Esophagus squamous epithelium (tissue), 5 donors: ENCODE measurements at regions not wholly inside any gene's neighbourhood (a gene's known extent, or its start where the extent isn't known, plus 50 kb on each side); places are given as distances from the start of the nearest gene placed in this dataset.

Source experiments
- DNase-seq: peaks from one replicate; lab custom pipeline; 2025; lab: John Stamatoyannopoulos, UW
- H3K27ac ChIP-seq, 4 donors: fragments of 200-600 bp; sonication (generic); one replicate each; pipeline ENCODE4 v1.5.1; 2016 to 2019; ENCODE audit warnings: mild to moderate bottlenecking in 1 of 4
- H3K27me3 ChIP-seq, 4 donors: fragments of 200-600 bp; sonication (generic); 1 replicate in 3 of 4; 2 replicates in 1 of 4; pipeline versions ENCODE4 v1.5.1 to v1.6.0; 2017 to 2021; ENCODE audit warnings: antibody characterized with exemption in 1 of 4
- H3K36me3 ChIP-seq, 3 donors: fragments of 200-600 bp; sonication (generic); one replicate each; pipeline ENCODE4 v1.5.1; 2016 to 2019
- H3K4me1 ChIP-seq, 3 donors: fragments of 200-600 bp; sonication (generic); one replicate each; pipeline ENCODE4 v1.5.1; 2017 to 2019
- H3K4me3 ChIP-seq, 4 donors: fragments of 200-600 bp; sonication (generic); 1 replicate in 3 of 4; 2 replicates in 1 of 4; pipeline ENCODE4 v1.5.1; 2016 to 2019; ENCODE audit warnings: mild to moderate bottlenecking in 2 of 4, moderate library complexity in 1 of 4
- H3K9me3 ChIP-seq, 3 donors: fragments of 200-600 bp; sonication (generic); one replicate each; pipeline ENCODE4 v1.5.1; 2016 to 2019
- POLR2A ChIP-seq, 4 donors: fragments of 450-650 bp; IDR thresholded peaks; one replicate each; pipeline ENCODE4 v1.6.1; 2017; ENCODE audit warnings: antibody characterized with exemption in 4 of 4, mild to moderate bottlenecking in 4 of 4, moderate library complexity in 3 of 4
- WGBS, 2 donors: methylation state at CpG; one replicate each; pipeline ENCODE4 v1.1.5; 2018; 5-methylcytosine and 5-hydroxymethylcytosine counted together
- intact Hi-C: fragments of 100-400 bp; cut with DNase I; formaldehyde crosslinking; loops from one replicate; pipeline ENCODE4 v1.15.0; 2022
- TF ChIP-seq, protein P1 (sequence below), 6 experiments: fragments of 450-650 bp in 4 of 6; fragments of 200-600 bp in 2 of 6; sonication (generic) in 2 of 6; IDR thresholded peaks; one replicate each; pipeline ENCODE4 v1.5.1; 2016 to 2019; ENCODE audit warnings: antibody characterized with exemption in 6 of 6, mild to moderate bottlenecking in 4 of 6, moderate library complexity in 4 of 6
- donor health status: DM: yes; HTN: yes; CAD: no.

DNA sequence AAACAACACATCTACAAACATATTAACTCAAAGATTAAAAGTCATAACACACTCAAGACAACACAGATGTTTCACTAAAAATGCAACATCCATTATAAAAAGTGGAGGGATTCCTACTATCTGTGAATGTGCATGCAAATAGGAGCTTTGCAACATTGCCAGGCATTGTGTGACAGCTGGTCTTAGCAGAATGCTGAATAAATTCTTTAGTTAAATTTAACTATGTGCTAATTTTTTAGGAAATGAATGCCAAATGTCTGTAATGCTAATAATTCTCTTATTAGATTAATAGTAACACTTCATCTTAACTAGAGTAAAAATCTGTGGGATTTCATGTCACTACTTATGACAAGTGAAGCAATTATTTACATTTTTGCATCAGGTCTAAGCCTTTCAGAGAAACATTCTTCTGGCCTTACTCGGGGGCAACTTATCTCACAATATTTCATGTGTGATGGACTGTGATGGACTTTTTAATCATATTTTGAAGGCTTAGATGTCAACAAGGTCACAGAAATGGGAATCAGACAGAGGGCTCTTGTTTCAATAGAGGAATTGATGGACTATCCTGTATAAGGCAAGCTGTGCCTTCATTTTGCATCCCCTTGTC, 524.6 kb upstream of the KCND2 start:
- TF ChIP-seq, protein P1, sequence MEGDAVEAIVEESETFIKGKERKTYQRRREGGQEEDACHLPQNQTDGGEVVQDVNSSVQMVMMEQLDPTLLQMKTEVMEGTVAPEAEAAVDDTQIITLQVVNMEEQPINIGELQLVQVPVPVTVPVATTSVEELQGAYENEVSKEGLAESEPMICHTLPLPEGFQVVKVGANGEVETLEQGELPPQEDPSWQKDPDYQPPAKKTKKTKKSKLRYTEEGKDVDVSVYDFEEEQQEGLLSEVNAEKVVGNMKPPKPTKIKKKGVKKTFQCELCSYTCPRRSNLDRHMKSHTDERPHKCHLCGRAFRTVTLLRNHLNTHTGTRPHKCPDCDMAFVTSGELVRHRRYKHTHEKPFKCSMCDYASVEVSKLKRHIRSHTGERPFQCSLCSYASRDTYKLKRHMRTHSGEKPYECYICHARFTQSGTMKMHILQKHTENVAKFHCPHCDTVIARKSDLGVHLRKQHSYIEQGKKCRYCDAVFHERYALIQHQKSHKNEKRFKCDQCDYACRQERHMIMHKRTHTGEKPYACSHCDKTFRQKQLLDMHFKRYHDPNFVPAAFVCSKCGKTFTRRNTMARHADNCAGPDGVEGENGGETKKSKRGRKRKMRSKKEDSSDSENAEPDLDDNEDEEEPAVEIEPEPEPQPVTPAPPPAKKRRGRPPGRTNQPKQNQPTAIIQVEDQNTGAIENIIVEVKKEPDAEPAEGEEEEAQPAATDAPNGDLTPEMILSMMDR (IDR thresholded peaks at IDR 0.05): no peak
- TF ChIP-seq POLR2A (IDR thresholded peaks at IDR 0.05): no peak
- intact Hi-C loops: no loop called here
- WGBS, 2 donors: 39 to 44% methylated on average over 1 of the region's 1 CpG
- Histone ChIP-seq H3K4me3 (no peak overlapping the region), H3K9me3 (no peaks in the 10 kb centered on the region), H3K36me3 (no peaks in the 10 kb centered on the region), H3K27me3 (no peaks in the 10 kb centered on the region), H3K27ac (no peak overlapping the region), H3K4me1 (no peaks in the 10 kb centered on the region)
- DNase-seq: no peak

GRCh38 chr7:119748991-119749390, 524.0 kb upstream of the KCND2 start:
- no peak for DNase-seq
- H3K9me3 ChIP-seq: no peaks in the 10 kb centered on the region
- H3K27ac ChIP-seq: no peak overlapping the region
- no peak overlapping the region for H3K4me3 ChIP-seq
- WGBS, 2 donors: 42 to 56% methylated on average over 2 of the region's 2 CpGs
- intact Hi-C loops: no loop called here
- no peaks in the 10 kb centered on the region for H3K4me1 ChIP-seq
- TF ChIP-seq POLR2A (IDR thresholded peaks at IDR 0.05): no peak
- TF ChIP-seq, protein P1 (IDR thresholded peaks at IDR 0.05): no peak
- H3K36me3 ChIP-seq: no peaks in the 10 kb centered on the region
- H3K27me3 ChIP-seq: no peaks in the 10 kb centered on the region

DNA sequence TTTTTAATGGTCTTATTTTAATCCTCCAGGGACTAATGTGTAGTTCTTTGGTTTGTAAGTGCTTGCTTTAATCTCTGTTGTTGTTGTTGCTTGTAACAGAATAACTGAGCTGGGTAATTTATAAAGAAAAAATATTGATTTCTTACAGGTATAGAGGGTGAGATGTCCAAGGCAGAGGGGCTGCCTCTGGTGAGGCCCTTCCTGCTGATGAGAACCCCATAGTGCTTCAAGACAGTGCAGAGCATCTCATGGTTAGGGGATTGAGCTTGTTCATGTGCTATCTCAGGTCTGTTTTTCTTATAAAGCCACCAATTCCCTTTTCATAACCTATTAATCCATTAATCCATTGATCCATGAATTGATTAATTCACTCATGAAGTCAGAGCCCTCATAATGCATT, 516.3 kb upstream of the KCND2 start:
- H3K36me3 ChIP-seq: no peaks in the 10 kb centered on the region
- H3K9me3 ChIP-seq: no peaks in the 10 kb centered on the region
- DNase-seq: no peak
- H3K27ac ChIP-seq: no peak overlapping the region
- TF ChIP-seq POLR2A (IDR thresholded peaks at IDR 0.05): no peak
- TF ChIP-seq, protein P1 (IDR thresholded peaks at IDR 0.05): no peak
- no peak overlapping the region for H3K4me3 ChIP-seq
- intact Hi-C loops: no loop called here
- no peaks in the 10 kb centered on the region for H3K27me3 ChIP-seq
- H3K4me1 ChIP-seq: no peaks in the 10 kb centered on the region

GRCh38 chr7:119758254-119758653, 514.7 kb upstream of the KCND2 start:
- TF ChIP-seq, protein P1 (IDR thresholded peaks at IDR 0.05): no peak
- TF ChIP-seq POLR2A (IDR thresholded peaks at IDR 0.05): no peak
- H3K9me3 ChIP-seq: no peaks in the 10 kb centered on the region
- no peaks in the 10 kb centered on the region for H3K36me3 ChIP-seq
- no peak overlapping the region for H3K4me3 ChIP-seq
- no peak overlapping the region for H3K27ac ChIP-seq
- no peaks in the 10 kb centered on the region for H3K4me1 ChIP-seq
- DNase-seq: no peak
- intact Hi-C loops: no loop called here
- no peaks in the 10 kb centered on the region for H3K27me3 ChIP-seq

- H3K9me3 ChIP-seq: no peaks in the 10 kb centered on the region
- H3K27ac ChIP-seq: no peak overlapping the region
- no peaks in the 10 kb centered on the region for H3K27me3 ChIP-seq
- intact Hi-C loops: no loop called here
- H3K36me3 ChIP-seq: no peaks in the 10 kb centered on the region
- WGBS, 2 donors: 39 to 47% methylated on average over 1 of the region's 1 CpG
- DNase-seq: no peak
- H3K4me3 ChIP-seq: no peak overlapping the region
- TF ChIP-seq POLR2A (IDR thresholded peaks at IDR 0.05): no peak
- TF ChIP-seq, protein P1 (IDR thresholded peaks at IDR 0.05): no peak
- no peaks in the 10 kb centered on the region for H3K4me1 ChIP-seq
Observed at GRCh38 chr7:119761776-119762175, 511.2 kb upstream of the KCND2 start.
